GM12872 (cell line): ENCODE measurements at regions not wholly inside any gene's neighbourhood (a gene's known extent, or its start where the extent isn't known, plus 50 kb on each side); places are given as distances from the start of the nearest gene placed in this dataset.

Source experiments
- CTCF ChIP-seq: IDR thresholded peaks from 3 replicates; pipeline ENCODE4 v1.5.1; 2011; ENCODE audit warnings: low read depth, mild to moderate bottlenecking, low read length, moderate library complexity; ENCODE audit not compliant: insufficient read depth

- no peak for TF ChIP-seq CTCF
Observed at GRCh38 chr3:82618594-82618993, 857.1 kb upstream of the GBE1 start.

- TF ChIP-seq CTCF: no peak
Observed at GRCh38 chr3:82610236-82610635, 848.8 kb upstream of the GBE1 start.

GRCh38 chr3:82607391-82607790, 845.9 kb upstream of the GBE1 start:
- no peak for TF ChIP-seq CTCF

- no peak for TF ChIP-seq CTCF
Observed at GRCh38 chr3:82596805-82597204, 835.4 kb upstream of the GBE1 start.

GRCh38 chr3:82595530-82595929, 834.1 kb upstream of the GBE1 start:
- no peak for TF ChIP-seq CTCF

GRCh38 chr3:82587174-82587573, 825.7 kb upstream of the GBE1 start:
- TF ChIP-seq CTCF: no peak

GRCh38 chr3:82586414-82586813, 825.0 kb upstream of the GBE1 start:
- no peak for TF ChIP-seq CTCF

GRCh38 chr3:82581350-82581749, 819.9 kb upstream of the GBE1 start:
- no peak for TF ChIP-seq CTCF
